Activated CD4-positive, alpha-beta T cell treated with anti-CD3 and anti-CD28 coated beads for 48 hours (primary cell): ENCODE measurements at regions not wholly inside any gene's neighbourhood (a gene's known extent, or its start where the extent isn't known, plus 50 kb on each side); places are given as distances from the start of the nearest gene placed in this dataset.
A peak's percentile ranks its signal among the peaks of the same experiment; 100 is the strongest.
"Not testable (repeated sequence)": the region's sequence is repeated elsewhere in the genome, so short reads cannot be mapped to it uniquely, and the experiment has no call there.

ENCODE experiments used
- DNase-seq: peaks from one replicate; pipeline ENCODE4 v3.0.0-alpha.2; 2020

GRCh38 chr12:34203866-34204620 lies 181.7 kb downstream of the ALG10 start:
- DNase-seq: no peak

GRCh38 chr12:34204830-34205285 lies 182.6 kb downstream of the ALG10 start:
- DNase-seq: no peak

- DNase-seq: no peak
These were observed 183.1 kb downstream of the ALG10 start for GRCh38 chr12:34205401-34205800.

GRCh38 chr12:34206061-34206785 lies 183.9 kb downstream of the ALG10 start:
- DNase-seq: no peak

- DNase-seq: no peak
These were observed 185.6 kb downstream of the ALG10 start for GRCh38 chr12:34207858-34208257.

GRCh38 chr12:34208331-34209258 lies 186.3 kb downstream of the ALG10 start:
- no peak for DNase-seq

- DNase-seq: no peak
These were observed 187.1 kb downstream of the ALG10 start for GRCh38 chr12:34209259-34209835.

- DNase-seq: no peak
These were observed 187.9 kb downstream of the ALG10 start for GRCh38 chr12:34210183-34210582.

GRCh38 chr12:34210689-34211530 lies 188.6 kb downstream of the ALG10 start:
- DNase-seq: no peak

GRCh38 chr12:34212651-34213050 lies 190.4 kb downstream of the ALG10 start:
- DNase-seq: no peak

- DNase-seq: no peak
These were observed 191.7 kb downstream of the ALG10 start for GRCh38 chr12:34214011-34214410.

- DNase-seq: no peak
These were observed 193.1 kb downstream of the ALG10 start for GRCh38 chr12:34215213-34215892.

- DNase-seq: no peak
These were observed 193.6 kb downstream of the ALG10 start for GRCh38 chr12:34215893-34216285.

GRCh38 chr12:34217660-34218059 lies 195.4 kb downstream of the ALG10 start:
- no peak for DNase-seq

- peak; percentile 79 for DNase-seq
These were observed 196.1 kb downstream of the ALG10 start for GRCh38 chr12:34218193-34219045.

GRCh38 chr12:34219046-34219770 lies 196.9 kb downstream of the ALG10 start:
- DNase-seq: peak; percentile 35

GRCh38 chr12:34220079-34220478 lies 197.8 kb downstream of the ALG10 start:
- not testable (repeated sequence) for DNase-seq

GRCh38 chr12:34223640-34224039 lies 201.3 kb downstream of the ALG10 start:
- DNase-seq: no peak

- DNase-seq: not testable (repeated sequence)
These were observed 203.7 kb downstream of the ALG10 start for GRCh38 chr12:34226044-34226443.
